GM19468 (cell line): ENCODE measurements at regions not wholly inside any gene's neighbourhood (a gene's known extent, or its start where the extent isn't known, plus 50 kb on each side); places are given as distances from the start of the nearest gene placed in this dataset.

Experiments used
- ATAC-seq: cut with Tn5 transposase; IDR thresholded peaks from one replicate; pipeline ENCODE4 v1.9.1; 2021; ENCODE audit warnings: mild to moderate bottlenecking, moderate library complexity, moderate number of reproducible peaks; ENCODE audit not compliant: unreplicated experiment; ENCODE audit errors: extremely low read depth

DNA sequence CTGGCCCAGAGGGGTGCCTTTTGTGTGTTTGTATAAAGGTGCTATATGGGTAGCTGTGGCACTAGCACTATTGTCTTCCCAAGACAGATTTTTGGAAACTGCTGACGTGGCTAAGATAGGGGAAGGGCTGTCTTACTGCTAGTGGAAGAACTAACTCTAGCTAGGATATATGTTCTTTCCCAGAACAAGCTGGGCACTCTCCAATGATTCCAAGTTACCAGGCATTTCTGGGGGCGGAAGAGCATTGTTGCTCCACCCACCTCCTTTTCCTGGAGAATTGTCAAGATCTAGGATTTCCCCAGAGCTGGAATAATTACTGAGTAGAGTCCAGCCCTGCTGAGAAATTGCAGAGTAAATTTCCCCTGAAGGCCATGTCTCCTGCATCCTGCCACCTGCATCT is 408.3 kb downstream of the KLF5 start:
- ATAC-seq: no peak

DNA sequence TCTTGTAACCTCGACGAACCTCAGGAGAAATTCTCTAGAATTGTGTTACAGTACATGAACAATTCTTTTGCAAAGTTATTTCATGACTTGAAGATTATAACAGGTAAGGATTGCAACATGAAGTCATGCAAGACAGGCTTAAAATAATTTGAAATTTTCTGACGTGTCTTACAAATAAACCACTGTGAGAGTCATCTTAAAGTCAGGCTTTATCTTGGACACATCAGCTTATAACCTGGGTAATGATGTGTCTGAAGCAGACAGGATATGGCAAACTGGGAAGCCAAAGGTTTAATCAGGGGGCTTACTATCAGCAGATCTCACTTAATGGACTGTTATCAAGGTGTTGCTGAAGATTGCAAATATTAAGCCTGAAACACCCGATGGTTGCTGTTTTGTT is 407.8 kb downstream of the KLF5 start:
- no peak for ATAC-seq

DNA sequence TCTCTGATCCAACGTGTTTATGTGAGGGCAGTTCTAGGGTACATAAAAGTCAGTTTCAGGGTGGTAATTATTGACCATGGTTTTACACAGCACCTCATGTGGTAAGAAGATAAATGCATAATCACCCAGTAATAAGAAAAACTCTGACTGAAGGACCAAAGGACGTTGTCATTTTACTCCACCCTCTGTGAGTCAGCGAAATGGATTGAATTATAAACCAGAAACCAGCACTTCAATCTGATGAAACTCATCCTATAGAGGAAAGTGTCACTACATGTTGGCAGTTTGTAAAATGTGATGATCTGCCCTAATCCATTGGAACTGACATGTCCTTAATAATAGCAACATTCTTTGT is 406.8 kb downstream of the KLF5 start:
- no peak for ATAC-seq

- no peak for ATAC-seq
These were observed 406.2 kb downstream of the KLF5 start for GRCh38 chr13:73464758-73465616.

DNA sequence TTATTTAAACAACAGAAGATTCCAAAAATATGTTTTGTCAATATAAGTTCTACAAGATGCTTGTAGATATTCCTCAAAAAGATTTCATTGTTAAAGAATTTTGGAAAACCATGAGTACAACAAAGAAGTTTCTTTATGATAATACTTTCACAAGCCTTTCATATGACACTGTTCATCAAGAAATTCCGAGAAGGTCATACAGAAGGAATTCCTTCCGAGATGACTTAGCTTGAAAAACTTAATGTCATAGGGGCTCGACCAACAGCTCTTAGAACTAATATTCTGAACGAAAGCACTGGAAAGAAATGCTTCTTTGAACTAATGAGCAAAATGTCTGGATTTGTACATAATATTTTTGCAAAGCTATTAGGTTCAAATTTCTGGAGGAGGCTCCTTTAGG is 403.4 kb downstream of the KLF5 start:
- no peak for ATAC-seq

- ATAC-seq: no peak
These were observed 392.6 kb downstream of the KLF5 start for GRCh38 chr13:73451221-73452029.

DNA sequence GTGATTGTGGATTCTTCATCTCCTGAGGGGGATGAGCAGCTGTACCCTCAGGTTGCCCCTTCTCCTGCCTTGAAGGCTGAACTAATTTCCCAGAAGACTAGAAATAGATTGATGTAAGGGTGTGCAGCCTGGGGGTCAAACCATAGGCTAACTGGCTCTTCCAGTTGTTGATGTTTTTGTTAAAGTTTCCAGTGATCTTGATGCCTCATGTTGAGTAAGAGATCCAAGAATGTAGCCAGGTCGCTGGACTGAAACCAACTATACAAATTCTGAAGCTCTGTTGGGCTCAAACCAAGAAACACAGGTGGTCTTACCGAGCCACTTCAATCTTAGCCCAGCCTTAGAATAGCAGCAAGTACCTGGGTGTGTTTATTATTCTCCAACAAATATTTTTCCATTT is 391.8 kb downstream of the KLF5 start:
- ATAC-seq: no peak

DNA sequence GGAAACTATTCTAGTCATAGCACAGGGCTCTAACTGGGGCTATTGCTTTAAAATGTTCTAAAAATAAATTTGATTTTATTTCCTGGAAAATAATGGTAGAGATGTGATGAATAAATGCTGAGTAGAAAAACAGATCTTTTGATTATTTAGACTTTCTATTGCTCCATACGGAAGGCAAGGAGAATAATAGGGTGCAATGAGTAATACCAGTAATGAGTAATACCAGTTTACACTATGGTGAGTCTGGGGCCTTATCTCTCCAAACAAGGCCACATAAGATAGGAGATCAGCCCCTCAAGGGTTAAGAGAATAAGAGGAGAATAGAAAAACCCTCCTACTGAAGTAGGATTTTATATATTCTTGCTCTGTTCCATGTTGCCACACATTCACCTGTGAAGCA is 390.4 kb downstream of the KLF5 start:
- ATAC-seq: no peak

DNA sequence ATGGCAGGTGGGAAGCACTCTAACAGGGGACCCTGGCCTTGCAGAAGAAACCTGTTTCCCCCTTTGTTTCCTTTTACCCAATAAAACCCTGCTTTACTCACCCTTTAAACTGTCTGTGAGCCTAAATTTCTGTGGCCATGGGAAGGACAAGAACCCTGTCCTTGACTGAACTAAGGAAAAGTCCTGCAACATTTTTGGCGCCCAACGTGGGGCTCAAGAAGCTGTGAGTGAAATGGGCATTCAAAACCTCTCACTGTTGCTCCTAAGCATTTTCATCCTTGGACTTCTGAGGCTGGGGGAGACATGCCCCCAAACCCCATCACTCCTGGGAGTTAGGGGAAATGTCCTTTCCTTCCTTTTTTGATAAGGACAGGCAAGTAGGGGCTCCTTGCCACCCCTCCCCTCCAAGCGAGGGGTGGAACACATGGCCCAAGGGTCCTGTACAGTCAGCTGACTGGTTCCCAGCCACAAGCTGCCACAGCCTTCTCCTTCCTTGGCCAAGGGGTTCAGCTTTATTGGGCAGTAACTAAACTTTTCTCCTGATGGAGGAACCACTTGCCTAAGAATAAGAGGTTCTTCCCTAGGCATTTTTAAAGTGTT is 381.6 kb downstream of the KLF5 start:
- ATAC-seq: no peak

DNA sequence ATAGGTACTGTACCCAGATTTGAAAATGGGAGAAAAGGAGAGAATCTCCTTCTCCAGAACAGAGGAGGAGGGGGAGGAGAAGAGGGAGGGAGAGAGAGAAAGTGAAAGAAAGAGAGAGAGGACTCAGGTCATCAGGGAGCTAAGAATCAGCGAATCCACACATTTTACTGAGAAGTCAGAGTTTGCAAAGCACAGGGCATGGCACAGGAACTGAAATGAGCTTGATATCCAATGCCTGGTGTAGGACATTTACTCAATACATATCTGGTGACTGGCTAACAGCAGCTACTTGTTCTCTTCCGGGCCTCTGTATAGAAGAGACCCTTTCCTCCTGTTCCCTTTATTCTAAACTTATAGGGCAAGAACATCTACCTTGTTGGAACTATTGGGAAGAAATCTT is 375.1 kb downstream of the KLF5 start:
- no peak for ATAC-seq

- ATAC-seq: no peak
These were observed 374.7 kb downstream of the KLF5 start for GRCh38 chr13:73433458-73433857.

GRCh38 chr13:73429701-73430100 is 370.9 kb downstream of the KLF5 start:
- ATAC-seq: no peak

DNA sequence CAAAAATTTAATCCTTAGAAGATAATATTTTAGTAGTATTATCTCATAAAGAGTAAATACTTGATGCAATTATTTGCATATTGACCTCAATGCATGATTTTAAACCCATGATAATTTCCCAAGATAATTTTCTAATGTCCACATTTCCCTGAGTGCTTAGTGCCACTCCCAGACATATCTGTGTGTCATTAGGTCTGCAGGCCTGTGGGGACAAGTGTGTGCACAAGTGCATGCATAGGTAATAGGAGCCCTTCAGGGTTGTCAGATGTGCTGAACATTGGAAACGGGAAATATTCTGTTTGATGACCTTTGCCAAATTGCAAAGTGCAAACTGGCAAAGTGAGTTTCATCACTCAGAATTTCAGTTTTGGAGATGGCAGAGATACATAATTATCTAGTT is 369.9 kb downstream of the KLF5 start:
- no peak for ATAC-seq

DNA sequence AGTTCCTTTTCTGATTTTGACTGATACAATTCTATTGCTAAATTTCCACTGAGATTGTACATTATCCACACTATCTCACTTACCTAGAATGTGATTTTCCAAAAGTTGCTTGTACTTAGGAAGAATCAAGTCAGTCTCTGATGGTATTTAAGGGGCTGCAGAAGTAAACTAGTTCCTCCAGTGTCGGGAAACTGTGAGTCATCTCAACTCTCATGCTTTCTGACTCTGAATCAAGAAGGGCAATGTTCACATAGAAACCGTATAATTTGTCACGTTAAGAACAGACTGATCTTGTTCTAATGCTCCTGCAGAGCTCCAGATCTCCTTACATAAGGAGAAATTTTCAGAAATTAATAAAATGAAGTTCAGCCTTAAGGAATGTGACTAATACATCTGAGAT is 369.3 kb downstream of the KLF5 start:
- no peak for ATAC-seq

GRCh38 chr13:73422973-73423372 is 364.2 kb downstream of the KLF5 start:
- no peak for ATAC-seq

DNA sequence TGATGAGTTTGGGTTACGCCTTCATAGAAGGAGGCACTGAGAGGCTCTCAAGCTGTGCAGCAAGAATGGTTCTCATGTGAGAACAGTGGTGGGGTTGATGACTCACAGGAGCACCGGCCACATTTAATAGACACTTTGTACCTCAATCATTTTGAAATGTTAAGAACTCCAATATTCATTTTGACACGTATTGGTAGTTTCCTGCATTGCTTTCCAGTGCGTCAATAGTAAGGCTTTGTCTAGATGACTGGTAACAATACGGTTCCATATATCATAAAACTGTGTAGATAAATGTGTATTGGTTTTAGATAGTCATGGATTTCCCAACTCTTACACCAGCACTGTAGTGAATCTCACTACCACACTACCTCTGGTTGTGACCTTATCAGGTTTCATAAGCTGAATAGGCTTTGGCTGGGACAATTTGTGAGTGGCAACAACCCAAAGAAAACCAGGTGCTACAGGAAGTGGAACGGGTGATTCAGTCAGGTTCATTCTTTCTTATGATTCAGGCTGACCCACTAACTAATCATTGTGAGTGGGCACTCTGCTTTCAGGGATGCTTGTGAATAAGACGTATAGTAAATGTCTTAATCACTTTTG is 362.6 kb downstream of the KLF5 start:
- no peak for ATAC-seq

GRCh38 chr13:73419186-73419585 is 360.4 kb downstream of the KLF5 start:
- ATAC-seq: no peak

DNA sequence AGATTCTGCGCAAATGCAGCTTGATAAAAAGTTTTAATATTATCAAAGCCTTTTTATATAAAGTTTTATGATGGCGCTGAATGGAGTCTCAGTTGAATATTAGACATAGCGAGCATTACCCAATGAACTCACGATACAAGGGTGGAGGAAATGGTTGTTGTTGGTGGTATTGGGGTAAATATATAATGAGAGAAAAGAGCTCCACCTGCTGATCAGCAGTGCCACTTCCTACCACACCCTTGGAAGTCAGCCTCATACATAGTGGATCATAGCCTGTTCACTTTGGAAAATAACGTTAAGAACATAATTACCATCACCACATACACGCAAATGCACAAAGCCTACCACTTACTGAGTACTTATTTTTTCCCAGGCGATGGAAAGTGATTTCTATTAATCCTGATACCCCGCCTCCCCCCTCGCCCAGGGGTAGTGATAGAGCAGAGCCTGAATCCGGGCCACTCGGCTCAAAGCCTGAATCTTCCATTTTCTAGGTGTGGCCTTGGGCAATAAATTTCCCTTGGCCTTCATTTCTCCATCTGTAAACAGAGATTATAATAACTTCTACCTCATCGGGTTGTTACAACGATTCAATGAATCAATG is 358.3 kb downstream of the KLF5 start:
- ATAC-seq: no peak

- no peak for ATAC-seq
These were observed 357.3 kb downstream of the KLF5 start for GRCh38 chr13:73416093-73416492.

- no peak for ATAC-seq
These were observed 354.9 kb downstream of the KLF5 start for GRCh38 chr13:73413656-73414055.
